ENCODE measurements at regions not wholly inside any gene's neighbourhood (a gene's known extent, or its start where the extent isn't known, plus 50 kb on each side); places are given as distances from the start of the nearest gene placed in this dataset.
A peak's percentile ranks its signal among the peaks of the same experiment; 100 is the strongest.

DNA sequence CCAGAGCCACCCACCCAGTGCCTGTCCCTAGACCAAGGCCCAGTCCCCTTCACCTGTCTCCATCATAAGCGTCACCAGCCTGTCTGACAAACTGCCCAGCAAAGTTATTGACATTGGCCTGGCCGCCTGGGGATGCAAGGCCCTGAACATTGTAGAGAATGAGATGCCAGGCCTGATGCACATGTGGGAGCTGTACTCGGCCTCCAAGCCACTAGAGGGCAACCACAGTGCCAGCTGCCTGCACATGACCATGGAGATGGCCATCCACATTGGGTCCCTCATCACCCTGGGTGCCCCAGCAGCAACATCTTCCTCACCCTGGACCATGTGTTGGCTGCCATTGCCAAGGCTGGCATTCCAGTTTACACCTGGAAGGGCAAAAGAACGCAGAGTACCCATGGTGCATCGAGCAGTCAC lies 63.7 kb upstream of the ANTXRL start (continued):
- TF ChIP-seq, protein P1, sequence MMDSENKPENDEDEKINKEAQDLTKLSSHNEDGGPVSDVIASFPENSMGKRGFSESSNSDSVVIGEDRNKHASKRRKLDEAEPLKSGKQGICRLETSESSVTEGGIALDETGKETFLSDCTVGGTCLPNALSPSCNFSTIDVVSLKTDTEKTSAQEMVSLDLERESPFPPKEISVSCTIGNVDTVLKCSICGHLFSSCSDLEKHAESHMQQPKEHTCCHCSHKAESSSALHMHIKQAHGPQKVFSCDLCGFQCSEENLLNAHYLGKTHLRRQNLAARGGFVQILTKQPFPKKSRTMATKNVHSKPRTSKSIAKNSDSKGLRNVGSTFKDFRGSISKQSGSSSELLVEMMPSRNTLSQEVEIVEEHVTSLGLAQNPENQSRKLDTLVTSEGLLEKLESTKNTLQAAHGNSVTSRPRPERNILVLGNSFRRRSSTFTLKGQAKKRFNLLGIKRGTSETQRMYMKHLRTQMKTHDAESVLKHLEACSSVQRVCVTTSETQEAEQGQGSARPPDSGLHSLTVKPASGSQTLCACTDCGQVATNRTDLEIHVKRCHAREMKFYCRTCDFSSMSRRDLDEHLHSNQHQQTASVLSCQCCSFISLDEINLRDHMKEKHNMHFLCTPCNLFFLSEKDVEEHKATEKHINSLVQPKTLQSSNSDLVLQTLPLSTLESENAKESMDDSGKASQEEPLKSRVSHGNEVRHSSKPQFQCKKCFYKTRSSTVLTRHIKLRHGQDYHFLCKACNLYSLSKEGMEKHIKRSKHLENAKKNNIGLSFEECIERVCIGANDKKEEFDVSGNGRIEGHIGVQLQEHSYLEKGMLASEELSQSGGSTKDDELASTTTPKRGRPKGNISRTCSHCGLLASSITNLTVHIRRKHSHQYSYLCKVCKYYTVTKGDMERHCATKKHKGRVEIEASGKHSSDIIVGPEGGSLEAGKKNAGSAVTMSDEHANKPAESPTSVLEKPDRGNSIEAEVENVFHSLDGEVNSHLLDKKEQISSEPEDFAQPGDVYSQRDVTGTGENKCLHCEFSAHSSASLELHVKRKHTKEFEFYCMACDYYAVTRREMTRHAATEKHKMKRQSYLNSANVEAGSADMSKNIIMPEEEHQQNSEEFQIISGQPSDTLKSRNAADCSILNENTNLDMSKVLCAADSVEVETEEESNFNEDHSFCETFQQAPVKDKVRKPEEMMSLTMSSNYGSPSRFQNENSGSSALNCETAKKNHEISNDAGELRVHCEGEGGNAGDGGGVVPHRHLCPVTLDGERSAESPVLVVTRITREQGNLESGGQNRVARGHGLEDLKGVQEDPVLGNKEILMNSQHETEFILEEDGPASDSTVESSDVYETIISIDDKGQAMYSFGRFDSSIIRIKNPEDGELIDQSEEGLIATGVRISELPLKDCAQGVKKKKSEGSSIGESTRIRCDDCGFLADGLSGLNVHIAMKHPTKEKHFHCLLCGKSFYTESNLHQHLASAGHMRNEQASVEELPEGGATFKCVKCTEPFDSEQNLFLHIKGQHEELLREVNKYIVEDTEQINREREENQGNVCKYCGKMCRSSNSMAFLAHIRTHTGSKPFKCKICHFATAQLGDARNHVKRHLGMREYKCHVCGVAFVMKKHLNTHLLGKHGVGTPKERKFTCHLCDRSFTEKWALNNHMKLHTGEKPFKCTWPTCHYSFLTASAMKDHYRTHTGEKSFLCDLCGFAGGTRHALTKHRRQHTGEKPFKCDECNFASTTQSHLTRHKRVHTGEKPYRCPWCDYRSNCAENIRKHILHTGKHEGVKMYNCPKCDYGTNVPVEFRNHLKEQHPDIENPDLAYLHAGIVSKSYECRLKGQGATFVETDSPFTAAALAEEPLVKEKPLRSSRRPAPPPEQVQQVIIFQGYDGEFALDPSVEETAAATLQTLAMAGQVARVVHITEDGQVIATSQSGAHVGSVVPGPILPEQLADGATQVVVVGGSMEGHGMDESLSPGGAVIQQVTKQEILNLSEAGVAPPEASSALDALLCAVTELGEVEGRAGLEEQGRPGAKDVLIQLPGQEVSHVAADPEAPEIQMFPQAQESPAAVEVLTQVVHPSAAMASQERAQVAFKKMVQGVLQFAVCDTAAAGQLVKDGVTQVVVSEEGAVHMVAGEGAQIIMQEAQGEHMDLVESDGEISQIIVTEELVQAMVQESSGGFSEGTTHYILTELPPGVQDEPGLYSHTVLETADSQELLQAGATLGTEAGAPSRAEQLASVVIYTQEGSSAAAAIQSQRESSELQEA (IDR thresholded peaks at IDR 0.05; ENCODE audit: low read depth): no peak
- TF ChIP-seq ZNF436 (CRISPR knock-in tag; IDR thresholded peaks at IDR 0.05) (no peak), PTRF (tag; IDR thresholded peaks at IDR 0.05) (no peak), TCF7 (IDR thresholded peaks at IDR 0.05; ENCODE audit: borderline replicate concordance) (no peak), ZZZ3 (IDR thresholded peaks at IDR 0.05) (no peak), SIX5 (IDR thresholded peaks at IDR 0.05; ENCODE audit: borderline replicate concordance in 1 of 2, insufficient read depth in 1 of 2, low read depth in 1 of 2, low read length in 2 of 2) (no peak), ZFP1 (CRISPR knock-in tag; IDR thresholded peaks at IDR 0.05) (no peak), MECOM (CRISPR knock-in tag; IDR thresholded peaks at IDR 0.05) (0 out of 2 replicates have a peak, but pooled peaks have one; percentile 12), HIVEP1 (CRISPR knock-in tag; IDR thresholded peaks at IDR 0.05) (no peak), JUND (IDR thresholded peaks at IDR 0.05; ENCODE audit: borderline replicate concordance, low read depth, low read length) (no peak), JUND (tag; IDR thresholded peaks at IDR 0.05; ENCODE audit: borderline replicate concordance, low read depth, low read length) (no peak), CSDE1 (IDR thresholded peaks at IDR 0.05) (no peak), SMC3 (conservative IDR thresholded peaks at IDR 0.05; ENCODE audit: insufficient read depth, low read depth, low read length) (peak; percentile 29; the same call in 1 of the 2 replicates), SNIP1 (IDR thresholded peaks at IDR 0.05; ENCODE audit: low read depth) (no peak)
- TF ChIP-seq, protein P2, sequence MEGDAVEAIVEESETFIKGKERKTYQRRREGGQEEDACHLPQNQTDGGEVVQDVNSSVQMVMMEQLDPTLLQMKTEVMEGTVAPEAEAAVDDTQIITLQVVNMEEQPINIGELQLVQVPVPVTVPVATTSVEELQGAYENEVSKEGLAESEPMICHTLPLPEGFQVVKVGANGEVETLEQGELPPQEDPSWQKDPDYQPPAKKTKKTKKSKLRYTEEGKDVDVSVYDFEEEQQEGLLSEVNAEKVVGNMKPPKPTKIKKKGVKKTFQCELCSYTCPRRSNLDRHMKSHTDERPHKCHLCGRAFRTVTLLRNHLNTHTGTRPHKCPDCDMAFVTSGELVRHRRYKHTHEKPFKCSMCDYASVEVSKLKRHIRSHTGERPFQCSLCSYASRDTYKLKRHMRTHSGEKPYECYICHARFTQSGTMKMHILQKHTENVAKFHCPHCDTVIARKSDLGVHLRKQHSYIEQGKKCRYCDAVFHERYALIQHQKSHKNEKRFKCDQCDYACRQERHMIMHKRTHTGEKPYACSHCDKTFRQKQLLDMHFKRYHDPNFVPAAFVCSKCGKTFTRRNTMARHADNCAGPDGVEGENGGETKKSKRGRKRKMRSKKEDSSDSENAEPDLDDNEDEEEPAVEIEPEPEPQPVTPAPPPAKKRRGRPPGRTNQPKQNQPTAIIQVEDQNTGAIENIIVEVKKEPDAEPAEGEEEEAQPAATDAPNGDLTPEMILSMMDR (IDR thresholded peaks at IDR 0.05 in 2 of 3, conservative IDR thresholded peaks at IDR 0.05 in 1 of 3; ENCODE audit: insufficient read depth in 2 of 3, low read depth in 1 of 3, low read length in 3 of 3): peak; percentile 53 to 79 (median 65); a peak in 5 of 6 replicates
- TF ChIP-seq, protein P3, sequence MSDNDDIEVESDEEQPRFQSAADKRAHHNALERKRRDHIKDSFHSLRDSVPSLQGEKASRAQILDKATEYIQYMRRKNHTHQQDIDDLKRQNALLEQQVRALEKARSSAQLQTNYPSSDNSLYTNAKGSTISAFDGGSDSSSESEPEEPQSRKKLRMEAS (CRISPR knock-in tag; IDR thresholded peaks at IDR 0.05): no peak
- TF ChIP-seq, protein P4, sequence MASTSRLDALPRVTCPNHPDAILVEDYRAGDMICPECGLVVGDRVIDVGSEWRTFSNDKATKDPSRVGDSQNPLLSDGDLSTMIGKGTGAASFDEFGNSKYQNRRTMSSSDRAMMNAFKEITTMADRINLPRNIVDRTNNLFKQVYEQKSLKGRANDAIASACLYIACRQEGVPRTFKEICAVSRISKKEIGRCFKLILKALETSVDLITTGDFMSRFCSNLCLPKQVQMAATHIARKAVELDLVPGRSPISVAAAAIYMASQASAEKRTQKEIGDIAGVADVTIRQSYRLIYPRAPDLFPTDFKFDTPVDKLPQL (IDR thresholded peaks at IDR 0.05; ENCODE audit: extremely low read depth, insufficient read length): no peak

Data from K562 (cell line).